Body of pancreas (tissue), 4 donors: ENCODE measurements at regions not wholly inside any gene's neighbourhood (a gene's known extent, or its start where the extent isn't known, plus 50 kb on each side); places are given as distances from the start of the nearest gene placed in this dataset.

ENCODE experiments used
- POLR2A ChIP-seq, 3 donors: fragments of 450-650 bp; IDR thresholded peaks; one replicate each; pipeline ENCODE4 v1.6.1; 2016; ENCODE audit warnings: antibody characterized with exemption in 3 of 3, mild to moderate bottlenecking in 2 of 3
- TF ChIP-seq, protein P1 (sequence below), 7 experiments: fragments of 450-650 bp in 4 of 7; fragments of 200-600 bp in 3 of 7; sonication (generic) in 3 of 7; IDR thresholded peaks; one replicate each; pipeline ENCODE4 v1.5.1; 2016 to 2019; ENCODE audit warnings: antibody characterized with exemption in 7 of 7

- TF ChIP-seq, protein P1, sequence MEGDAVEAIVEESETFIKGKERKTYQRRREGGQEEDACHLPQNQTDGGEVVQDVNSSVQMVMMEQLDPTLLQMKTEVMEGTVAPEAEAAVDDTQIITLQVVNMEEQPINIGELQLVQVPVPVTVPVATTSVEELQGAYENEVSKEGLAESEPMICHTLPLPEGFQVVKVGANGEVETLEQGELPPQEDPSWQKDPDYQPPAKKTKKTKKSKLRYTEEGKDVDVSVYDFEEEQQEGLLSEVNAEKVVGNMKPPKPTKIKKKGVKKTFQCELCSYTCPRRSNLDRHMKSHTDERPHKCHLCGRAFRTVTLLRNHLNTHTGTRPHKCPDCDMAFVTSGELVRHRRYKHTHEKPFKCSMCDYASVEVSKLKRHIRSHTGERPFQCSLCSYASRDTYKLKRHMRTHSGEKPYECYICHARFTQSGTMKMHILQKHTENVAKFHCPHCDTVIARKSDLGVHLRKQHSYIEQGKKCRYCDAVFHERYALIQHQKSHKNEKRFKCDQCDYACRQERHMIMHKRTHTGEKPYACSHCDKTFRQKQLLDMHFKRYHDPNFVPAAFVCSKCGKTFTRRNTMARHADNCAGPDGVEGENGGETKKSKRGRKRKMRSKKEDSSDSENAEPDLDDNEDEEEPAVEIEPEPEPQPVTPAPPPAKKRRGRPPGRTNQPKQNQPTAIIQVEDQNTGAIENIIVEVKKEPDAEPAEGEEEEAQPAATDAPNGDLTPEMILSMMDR (IDR thresholded peaks at IDR 0.05) = no peak
- no peak for TF ChIP-seq POLR2A (IDR thresholded peaks at IDR 0.05)
Measured at GRCh38 chr9:134229466-134230091, 65.2 kb upstream of the RNU6ATAC start.
